Mesodermal cell (in vitro differentiated cells): ENCODE measurements at regions not wholly inside any gene's neighbourhood (a gene's known extent, or its start where the extent isn't known, plus 50 kb on each side); places are given as distances from the start of the nearest gene placed in this dataset.

Experiments
- H3K27ac ChIP-seq: 2 replicates; pipeline ENCODE4 v1.7.0; 2013; ENCODE audit warnings: mild to moderate bottlenecking, low read depth, low read length, moderate library complexity; ENCODE audit not compliant: severe bottlenecking
- H3K36me3 ChIP-seq: 2 replicates; pipeline ENCODE4 v1.7.1; 2013; ENCODE audit warnings: mild to moderate bottlenecking, low read length, moderate library complexity; ENCODE audit not compliant: control insufficient read depth, insufficient read depth
- H3K4me1 ChIP-seq: one replicate; pipeline ENCODE4 v1.7.1; 2013; ENCODE audit warnings: mild to moderate bottlenecking, low read length; ENCODE audit not compliant: insufficient read depth, control insufficient read depth, poor library complexity, severe bottlenecking
- H3K4me3 ChIP-seq: 2 replicates; pipeline ENCODE4 v1.7.0; 2013; ENCODE audit warnings: low read length, control low read depth, mild to moderate bottlenecking; ENCODE audit not compliant: insufficient read depth, poor library complexity, severe bottlenecking; ENCODE audit errors: extremely low read depth
- H3K9me3 ChIP-seq: 2 replicates; pipeline ENCODE4 v1.7.1; 2013; ENCODE audit warnings: mild to moderate bottlenecking, low read length, moderate library complexity; ENCODE audit not compliant: control insufficient read depth
- WGBS, 2 experiments: methylation state at CpG; one replicate each; pipeline ENCODE4 v1.1.5; 2013; ENCODE audit warnings: missing lambda C conversion rate in 2 of 2; ENCODE audit not compliant: insufficient coverage in 2 of 2; 5-methylcytosine and 5-hydroxymethylcytosine counted together

- no peaks in the 10 kb centered on the region for H3K36me3 ChIP-seq
- H3K27ac ChIP-seq: no peak overlapping the region
- no peaks in the 10 kb centered on the region for H3K4me1 ChIP-seq
- WGBS, 2 experiments: 90% methylated on average over 22 of the region's 22 CpGs
- H3K9me3 ChIP-seq: no peaks in the 10 kb centered on the region
- H3K4me3 ChIP-seq: no peak overlapping the region
Measured at GRCh38 chr2:200209030-200209429, 97.5 kb upstream of the SPATS2L start.

GRCh38 chr2:200211643-200212042, 94.8 kb upstream of the SPATS2L start:
- Histone ChIP-seq H3K9me3 (no peaks in the 10 kb centered on the region), H3K4me3 (no peak overlapping the region), H3K4me1 (no peaks in the 10 kb centered on the region), H3K27ac (no peak overlapping the region), H3K36me3 (no peaks in the 10 kb centered on the region)
- 83 to 100% methylated on average over 2 to 3 of the region's 5 CpGs for WGBS, 2 experiments

- Histone ChIP-seq H3K9me3 (no peaks in the 10 kb centered on the region), H3K4me1 (no peaks in the 10 kb centered on the region)
- WGBS, 2 experiments: 87 to 96% methylated on average over 3 to 4 of the region's 5 CpGs
Measured at GRCh38 chr2:200212862-200213425, 93.5 kb upstream of the SPATS2L start.

GRCh38 chr2:200216310-200216709, 90.2 kb upstream of the SPATS2L start:
- H3K4me3 ChIP-seq: no peak overlapping the region
- WGBS, 2 experiments: 93 to 96% methylated on average over 4 of the region's 4 CpGs
- H3K27ac ChIP-seq: no peak overlapping the region
- no peaks in the 10 kb centered on the region for H3K9me3 ChIP-seq
- no peaks in the 10 kb centered on the region for H3K36me3 ChIP-seq
- H3K4me1 ChIP-seq: peaks cover 6% of the 10 kb centered on the region

More at GRCh38 chr2:200212862-200213425, 93.5 kb upstream of the SPATS2L start:
- Histone ChIP-seq H3K27ac (no peak overlapping the region), H3K4me3 (no peak overlapping the region), H3K36me3 (no peaks in the 10 kb centered on the region)

GRCh38 chr2:200217320-200217719, 89.2 kb upstream of the SPATS2L start:
- H3K36me3 ChIP-seq: no peaks in the 10 kb centered on the region
- H3K9me3 ChIP-seq: no peaks in the 10 kb centered on the region
- no peak overlapping the region for H3K4me3 ChIP-seq
- WGBS, 2 experiments: 75 to 100% methylated on average over 1 of the region's 1 CpG
- H3K27ac ChIP-seq: no peak overlapping the region
- H3K4me1 ChIP-seq: peaks cover 6% of the 10 kb centered on the region

GRCh38 chr2:200218645-200219044, 87.8 kb upstream of the SPATS2L start:
- Histone ChIP-seq H3K36me3 (no peaks in the 10 kb centered on the region), H3K27ac (no peak overlapping the region)
- 67 to 100% methylated on average over 1 of the region's 1 CpG for whole genome bisulfite sequencing, 2 experiments

GRCh38 chr2:200219309-200220113, 87.0 kb upstream of the SPATS2L start:
- WGBS, 2 experiments: 64 to 90% methylated on average over 3 of the region's 3 CpGs
- Histone ChIP-seq H3K9me3 (no peaks in the 10 kb centered on the region), H3K4me1 (peaks cover 6% of the 10 kb centered on the region), H3K27ac (no peak overlapping the region), H3K4me3 (no peak overlapping the region), H3K36me3 (no peaks in the 10 kb centered on the region)

More at GRCh38 chr2:200218645-200219044, 87.8 kb upstream of the SPATS2L start:
- no peak overlapping the region for H3K4me3 ChIP-seq
- peaks cover 6% of the 10 kb centered on the region for H3K4me1 ChIP-seq
- H3K9me3 ChIP-seq: no peaks in the 10 kb centered on the region

- H3K4me3 ChIP-seq: no peak overlapping the region
- 87 to 100% methylated on average over 1 to 3 of the region's 4 CpGs for WGBS, 2 experiments
- H3K4me1 ChIP-seq: peaks cover 6% of the 10 kb centered on the region
- no peak overlapping the region for H3K27ac ChIP-seq
- H3K36me3 ChIP-seq: no peaks in the 10 kb centered on the region
- H3K9me3 ChIP-seq: no peaks in the 10 kb centered on the region
Measured at GRCh38 chr2:200220251-200220650, 86.2 kb upstream of the SPATS2L start.

GRCh38 chr2:200221055-200221955, 85.2 kb upstream of the SPATS2L start:
- no peak overlapping the region for H3K4me3 ChIP-seq

GRCh38 chr2:200222791-200223190, 83.7 kb upstream of the SPATS2L start:
- 80 to 100% methylated on average over 4 to 5 of the region's 7 CpGs for WGBS, 2 experiments
- Histone ChIP-seq H3K4me1 (peaks cover 6% of the 10 kb centered on the region), H3K9me3 (no peaks in the 10 kb centered on the region), H3K4me3 (no peak overlapping the region), H3K27ac (no peak overlapping the region), H3K36me3 (no peaks in the 10 kb centered on the region)

More at GRCh38 chr2:200221055-200221955, 85.2 kb upstream of the SPATS2L start:
- 90 to 98% methylated on average over 4 of the region's 4 CpGs for WGBS, 2 experiments
- H3K4me1 ChIP-seq: peaks cover 6% of the 10 kb centered on the region
- no peaks in the 10 kb centered on the region for H3K36me3 ChIP-seq
- no peaks in the 10 kb centered on the region for H3K9me3 ChIP-seq
- H3K27ac ChIP-seq: no peak overlapping the region
